ENCODE measurements at regions not wholly inside any gene's neighbourhood (a gene's known extent, or its start where the extent isn't known, plus 50 kb on each side); places are given as distances from the start of the nearest gene placed in this dataset.

DNA sequence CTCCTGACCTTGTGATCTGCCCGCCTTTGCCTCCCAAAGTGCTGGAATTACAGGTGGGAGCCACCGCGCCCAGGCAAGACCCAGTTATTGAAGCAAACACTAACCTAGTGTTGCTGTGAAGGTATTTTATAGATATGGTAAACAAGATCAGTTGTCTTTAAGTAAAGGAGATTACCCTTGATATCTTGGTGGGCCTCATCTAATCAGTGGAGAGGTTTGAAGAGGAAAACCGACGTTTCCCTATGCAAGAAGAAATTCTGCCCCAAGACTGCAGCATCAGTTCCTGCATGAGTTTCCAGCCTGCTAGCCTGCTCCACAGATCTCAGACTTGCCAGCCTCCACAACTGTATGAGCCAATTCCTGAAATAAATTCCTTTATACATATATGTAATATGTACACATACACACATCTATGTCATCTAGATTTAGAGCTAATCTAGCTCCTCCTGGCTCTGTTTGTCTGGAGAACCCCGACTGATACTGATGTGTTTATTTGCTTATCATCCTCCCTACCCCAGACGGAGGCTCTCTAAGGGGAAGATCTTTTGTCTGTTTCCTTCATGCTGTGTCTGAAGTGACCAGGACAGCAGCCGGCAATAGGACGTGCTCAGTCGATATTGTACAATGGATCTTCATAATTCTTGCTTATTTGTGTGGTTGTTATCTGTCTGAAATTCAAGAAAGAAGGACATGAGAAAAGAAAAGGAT, 90.9 kb downstream of the IER5 start:
- TF ChIP-seq, protein P1, sequence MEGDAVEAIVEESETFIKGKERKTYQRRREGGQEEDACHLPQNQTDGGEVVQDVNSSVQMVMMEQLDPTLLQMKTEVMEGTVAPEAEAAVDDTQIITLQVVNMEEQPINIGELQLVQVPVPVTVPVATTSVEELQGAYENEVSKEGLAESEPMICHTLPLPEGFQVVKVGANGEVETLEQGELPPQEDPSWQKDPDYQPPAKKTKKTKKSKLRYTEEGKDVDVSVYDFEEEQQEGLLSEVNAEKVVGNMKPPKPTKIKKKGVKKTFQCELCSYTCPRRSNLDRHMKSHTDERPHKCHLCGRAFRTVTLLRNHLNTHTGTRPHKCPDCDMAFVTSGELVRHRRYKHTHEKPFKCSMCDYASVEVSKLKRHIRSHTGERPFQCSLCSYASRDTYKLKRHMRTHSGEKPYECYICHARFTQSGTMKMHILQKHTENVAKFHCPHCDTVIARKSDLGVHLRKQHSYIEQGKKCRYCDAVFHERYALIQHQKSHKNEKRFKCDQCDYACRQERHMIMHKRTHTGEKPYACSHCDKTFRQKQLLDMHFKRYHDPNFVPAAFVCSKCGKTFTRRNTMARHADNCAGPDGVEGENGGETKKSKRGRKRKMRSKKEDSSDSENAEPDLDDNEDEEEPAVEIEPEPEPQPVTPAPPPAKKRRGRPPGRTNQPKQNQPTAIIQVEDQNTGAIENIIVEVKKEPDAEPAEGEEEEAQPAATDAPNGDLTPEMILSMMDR (IDR thresholded peaks at IDR 0.05; ENCODE audit: unreplicated experiment): no peak
- no peak overlapping the region for H3K4me3 Mint-ChIP-seq (ENCODE audit: low read depth, unreplicated experiment)
- BruUV-seq (replicated peaks): no TSS peak
- peaks cover 8% of the 10 kb centered on the region for H3K4me1 Mint-ChIP-seq (ENCODE audit: low read depth, unreplicated experiment)
- CTCF ChIA-PET: no interaction called here
- peaks cover 88% of the 10 kb centered on the region for H3K27me3 Mint-ChIP-seq (ENCODE audit: unreplicated experiment)
- H3K36me3 Mint-ChIP-seq (ENCODE audit: insufficient read depth, unreplicated experiment): no peaks in the 10 kb centered on the region
- no peak overlapping the region for H3K27ac Mint-ChIP-seq (ENCODE audit: unreplicated experiment)
- intact Hi-C loops (cut with micrococcal nuclease; ENCODE audit: unreplicated experiment): no loop called here
- no peak for DNase-seq
- H3K9me3 Mint-ChIP-seq (ENCODE audit: low read depth, unreplicated experiment): no peaks in the 10 kb centered on the region

DNA sequence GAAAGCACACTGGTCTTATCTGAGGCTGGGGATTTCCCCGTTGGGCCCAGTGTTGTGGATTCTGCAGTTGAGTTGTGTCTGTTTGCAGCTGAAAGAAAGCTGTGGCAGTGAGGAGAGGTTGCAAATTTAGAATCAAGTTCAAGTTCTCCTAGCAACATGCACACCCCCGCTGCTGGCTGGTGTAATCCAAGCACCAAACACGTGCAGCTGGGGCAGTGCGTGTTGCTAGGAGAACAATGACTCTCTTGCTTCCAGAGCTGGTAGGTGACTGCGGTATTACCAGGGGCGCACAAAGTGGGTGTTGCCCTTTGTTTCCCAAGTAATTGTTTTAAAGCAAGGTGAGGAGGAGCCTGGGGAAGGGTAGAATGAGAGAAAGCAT, 91.5 kb downstream of the IER5 start:
- Mint-ChIP-seq H3K27ac (ENCODE audit: unreplicated experiment) (no peak overlapping the region), H3K27me3 (ENCODE audit: unreplicated experiment) (peaks cover 88% of the 10 kb centered on the region), H3K9me3 (ENCODE audit: low read depth, unreplicated experiment) (no peaks in the 10 kb centered on the region), H3K4me1 (ENCODE audit: low read depth, unreplicated experiment) (peaks cover 8% of the 10 kb centered on the region), H3K4me3 (ENCODE audit: low read depth, unreplicated experiment) (no peak overlapping the region), H3K36me3 (ENCODE audit: insufficient read depth, unreplicated experiment) (no peaks in the 10 kb centered on the region)
- no TSS peak for BruUV-seq (replicated peaks)
- peak; percentile 18 for DNase-seq
- intact Hi-C loops (cut with micrococcal nuclease; ENCODE audit: unreplicated experiment): no loop called here
- CTCF ChIA-PET: interaction anchor here (0.6 kb wide), 1 partner anchor 298 kb away, joined by 3 read pairs; no protein-coding TSS in a partner anchor
- TF ChIP-seq, protein P1 (IDR thresholded peaks at IDR 0.05; ENCODE audit: unreplicated experiment): no peak

DNA sequence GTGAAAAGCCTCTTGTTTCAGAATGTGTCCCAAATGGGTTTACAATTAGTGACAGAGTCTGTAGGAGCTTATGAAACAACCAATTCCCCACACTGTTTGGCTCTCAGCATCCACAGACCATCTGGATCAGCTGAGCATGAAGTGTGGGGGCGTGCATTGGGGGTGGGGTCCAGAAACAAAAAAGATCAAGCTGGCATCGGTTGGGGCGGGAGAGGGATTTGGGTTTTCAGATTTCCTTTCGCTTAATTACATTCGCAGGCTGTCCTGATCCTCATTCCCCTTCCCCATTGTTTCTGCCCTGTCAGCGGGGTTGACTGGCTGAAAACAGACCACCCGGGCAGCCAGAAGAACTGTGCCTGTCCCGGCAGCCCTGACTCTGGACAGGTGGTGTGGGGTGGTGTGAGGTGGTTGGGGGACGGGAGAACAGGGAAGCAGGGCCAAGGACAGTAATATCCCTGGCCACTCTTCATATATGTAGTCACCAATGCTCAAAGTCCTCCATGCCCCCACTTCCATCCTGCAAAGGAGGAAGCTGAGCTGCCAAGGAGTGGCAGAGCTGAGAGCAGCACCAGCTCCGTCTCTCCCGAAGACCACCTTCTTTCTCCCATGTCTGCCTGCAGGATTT, 92.0 kb downstream of the IER5 start:
- CTCF ChIA-PET: interaction anchor here (0.6 kb wide), 1 partner anchor 299 kb away, joined by 3 read pairs; no protein-coding TSS in a partner anchor

DNA sequence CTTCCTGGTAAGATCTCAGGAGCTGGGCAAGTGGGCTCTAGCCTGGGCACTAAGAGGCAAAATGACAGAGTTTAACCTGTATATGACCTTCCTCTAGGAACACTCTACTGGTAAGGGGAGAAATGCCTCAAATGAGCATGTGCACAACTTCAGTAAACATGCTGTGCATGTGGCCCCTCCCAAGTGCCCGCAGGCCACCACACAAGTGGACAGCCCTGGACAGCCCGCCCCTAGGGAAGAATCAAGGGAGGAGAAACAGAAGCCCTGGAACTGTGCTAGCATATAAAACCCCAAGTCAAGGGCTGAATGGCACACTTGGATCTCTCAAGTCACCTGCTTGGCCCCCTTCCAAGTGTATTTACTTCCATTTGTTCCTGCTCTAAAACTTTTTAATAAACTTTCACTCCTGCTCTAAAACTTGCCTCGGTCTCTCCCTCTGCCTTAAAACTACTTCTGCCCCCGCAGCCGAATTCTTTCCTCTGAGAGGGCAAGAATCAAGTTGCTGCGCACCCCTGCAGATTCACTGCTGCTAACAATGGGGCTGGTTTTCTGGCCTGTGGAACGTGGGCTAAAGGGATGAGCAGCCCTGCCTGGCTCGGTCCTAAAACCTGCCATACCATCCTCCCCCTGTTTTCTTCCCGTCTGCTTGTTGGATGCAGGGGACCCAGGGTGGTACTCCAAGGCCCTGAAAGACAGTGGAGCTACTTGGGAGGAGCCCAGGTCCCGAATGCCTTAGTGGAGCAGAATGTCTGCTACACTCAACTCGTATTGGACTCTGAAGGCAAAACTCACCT, 93.5 kb downstream of the IER5 start:
- intact Hi-C loops (cut with micrococcal nuclease; ENCODE audit: unreplicated experiment): no loop called here
- Mint-ChIP-seq H3K27ac (ENCODE audit: unreplicated experiment) (no peak overlapping the region), H3K9me3 (ENCODE audit: low read depth, unreplicated experiment) (no peaks in the 10 kb centered on the region), H3K4me1 (ENCODE audit: low read depth, unreplicated experiment) (peaks cover 8% of the 10 kb centered on the region), H3K4me3 (ENCODE audit: low read depth, unreplicated experiment) (no peak overlapping the region), H3K36me3 (ENCODE audit: insufficient read depth, unreplicated experiment) (no peaks in the 10 kb centered on the region), H3K27me3 (ENCODE audit: unreplicated experiment) (peaks cover 88% of the 10 kb centered on the region)
- CTCF ChIA-PET: no interaction called here
- TF ChIP-seq, protein P1 (IDR thresholded peaks at IDR 0.05; ENCODE audit: unreplicated experiment): no peak
- no TSS peak for BruUV-seq (replicated peaks)
- DNase-seq: no peak

More for the DNA sequence above, 92.0 kb downstream of the IER5 start:
- Mint-ChIP-seq H3K27ac (ENCODE audit: unreplicated experiment) (no peak overlapping the region), H3K4me1 (ENCODE audit: low read depth, unreplicated experiment) (peaks cover 8% of the 10 kb centered on the region), H3K36me3 (ENCODE audit: insufficient read depth, unreplicated experiment) (no peaks in the 10 kb centered on the region), H3K9me3 (ENCODE audit: low read depth, unreplicated experiment) (no peaks in the 10 kb centered on the region), H3K4me3 (ENCODE audit: low read depth, unreplicated experiment) (no peak overlapping the region), H3K27me3 (ENCODE audit: unreplicated experiment) (peaks cover 88% of the 10 kb centered on the region)
- BruUV-seq (replicated peaks): no TSS peak
- no peak for DNase-seq
- TF ChIP-seq, protein P1 (IDR thresholded peaks at IDR 0.05; ENCODE audit: unreplicated experiment): no peak
- intact Hi-C loops (cut with micrococcal nuclease; ENCODE audit: unreplicated experiment): no loop called here
